NCI-H1092 treated with DMSO at 0.1 percent for 48 hours (cell line): ENCODE measurements at regions not wholly inside any gene's neighbourhood (a gene's known extent, or its start where the extent isn't known, plus 50 kb on each side); places are given as distances from the start of the nearest gene placed in this dataset.
"Not testable (repeated sequence)": the region's sequence is repeated elsewhere in the genome, so short reads cannot be mapped to it uniquely, and the experiment has no call there.

Experiments used
- DNase-seq: peaks from one replicate; lab custom pipeline; 2025; lab: John Stamatoyannopoulos, UW

DNA sequence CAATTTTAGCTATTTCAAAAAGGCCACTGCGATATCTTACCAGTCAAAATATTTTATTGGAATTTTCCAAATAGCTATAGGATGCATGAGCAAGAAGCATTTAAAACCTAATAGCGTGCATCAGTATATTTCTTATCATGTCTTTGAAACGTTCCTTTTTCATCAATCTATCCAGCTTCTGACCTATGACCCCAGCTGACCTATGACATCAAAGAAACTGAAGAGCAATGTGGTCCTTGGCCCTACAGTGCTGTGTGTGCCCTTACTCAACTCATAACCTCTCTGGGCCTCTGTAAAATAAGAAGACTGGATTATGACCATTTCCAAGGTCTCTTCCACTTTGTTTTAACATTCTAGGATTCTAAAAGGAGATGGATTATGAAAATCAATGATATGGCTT, 118.2 kb downstream of the ZNF22 start:
- no peak for DNase-seq

DNA sequence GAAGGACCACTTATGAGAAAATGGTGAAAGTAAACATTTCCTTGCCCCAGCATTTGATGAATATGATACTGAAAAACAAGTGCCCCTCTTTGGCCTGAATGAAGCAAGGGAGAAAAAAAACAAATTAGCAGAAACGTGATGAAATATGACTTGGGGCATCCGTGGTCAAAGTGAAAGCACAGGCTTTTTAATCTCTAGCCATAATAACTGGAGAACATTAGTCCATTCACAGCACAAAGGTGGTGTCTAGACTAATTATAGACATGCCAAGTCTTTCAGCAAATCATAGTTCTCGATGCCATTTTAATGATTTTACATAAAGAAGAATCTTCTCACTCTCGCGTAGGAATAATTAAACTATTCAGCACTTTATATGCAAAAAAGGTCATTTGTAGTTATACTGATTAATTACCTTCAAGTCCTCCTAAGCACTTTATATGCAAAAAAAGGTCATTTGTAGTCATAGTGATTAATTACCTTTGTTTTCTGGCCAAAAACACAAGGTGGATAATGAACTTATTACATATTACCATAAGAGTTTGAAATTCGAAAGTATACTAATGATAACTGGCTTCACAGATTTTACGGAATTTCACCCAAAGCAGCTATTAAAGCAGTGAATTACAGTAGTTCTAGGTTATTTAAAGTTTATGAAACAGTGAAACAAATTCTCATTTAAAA, 121.6 kb downstream of the ZNF22 start:
- not testable (repeated sequence) for DNase-seq

DNA sequence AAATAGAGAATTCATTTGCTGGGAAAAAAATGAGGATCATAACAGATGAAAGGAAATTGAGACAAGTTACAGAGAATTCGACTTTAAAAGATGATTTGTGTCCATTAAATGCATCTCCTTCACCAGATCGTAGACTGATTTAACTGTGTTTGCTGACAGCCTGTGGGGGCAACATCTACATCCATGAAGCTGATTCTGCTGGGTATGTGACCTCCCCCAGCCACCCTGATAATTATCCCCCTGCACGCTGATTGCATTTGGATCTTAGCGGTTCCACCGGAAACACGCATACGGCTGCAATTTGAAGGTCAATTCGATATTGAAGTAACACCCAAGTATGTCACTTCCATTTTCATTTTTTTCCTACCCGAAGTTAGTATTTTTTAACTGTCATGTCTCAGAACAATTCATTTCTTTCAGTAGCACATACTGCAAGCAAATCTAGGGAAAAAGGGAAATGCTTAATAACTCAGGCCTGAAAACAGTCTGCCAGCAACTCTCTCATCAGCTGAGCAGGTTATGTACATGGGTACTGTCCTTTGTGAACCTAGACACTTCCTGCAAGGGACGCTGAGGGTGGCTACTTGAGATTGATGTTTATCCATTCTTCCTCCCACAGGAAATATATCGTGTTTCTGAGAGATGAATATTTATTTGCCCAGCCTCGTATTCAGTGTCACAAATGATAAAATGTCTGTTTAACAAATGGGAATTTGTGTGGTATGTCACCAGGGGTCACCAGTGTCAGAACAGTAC, 134.9 kb downstream of the ZNF22 start:
- DNase-seq = no peak

DNA sequence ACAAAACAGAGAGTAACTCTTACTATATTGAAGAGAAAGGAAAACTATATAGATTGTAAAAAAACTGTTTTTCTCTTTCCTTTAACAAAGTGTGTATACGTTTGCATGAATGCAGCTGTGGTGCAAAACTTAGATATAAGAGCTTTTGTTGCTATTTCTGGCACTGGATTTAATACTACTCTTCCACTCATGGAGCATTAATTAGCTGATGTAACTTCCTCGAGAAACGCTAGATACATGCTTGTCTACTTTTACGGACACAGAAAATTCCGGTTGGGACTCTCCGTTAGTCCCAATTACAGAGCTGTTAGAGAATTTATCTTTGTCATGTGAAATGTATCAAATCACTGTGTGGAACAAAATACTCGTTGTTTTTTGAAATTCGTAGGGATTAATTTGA, 135.5 kb downstream of the ZNF22 start:
- no peak for DNase-seq

DNA sequence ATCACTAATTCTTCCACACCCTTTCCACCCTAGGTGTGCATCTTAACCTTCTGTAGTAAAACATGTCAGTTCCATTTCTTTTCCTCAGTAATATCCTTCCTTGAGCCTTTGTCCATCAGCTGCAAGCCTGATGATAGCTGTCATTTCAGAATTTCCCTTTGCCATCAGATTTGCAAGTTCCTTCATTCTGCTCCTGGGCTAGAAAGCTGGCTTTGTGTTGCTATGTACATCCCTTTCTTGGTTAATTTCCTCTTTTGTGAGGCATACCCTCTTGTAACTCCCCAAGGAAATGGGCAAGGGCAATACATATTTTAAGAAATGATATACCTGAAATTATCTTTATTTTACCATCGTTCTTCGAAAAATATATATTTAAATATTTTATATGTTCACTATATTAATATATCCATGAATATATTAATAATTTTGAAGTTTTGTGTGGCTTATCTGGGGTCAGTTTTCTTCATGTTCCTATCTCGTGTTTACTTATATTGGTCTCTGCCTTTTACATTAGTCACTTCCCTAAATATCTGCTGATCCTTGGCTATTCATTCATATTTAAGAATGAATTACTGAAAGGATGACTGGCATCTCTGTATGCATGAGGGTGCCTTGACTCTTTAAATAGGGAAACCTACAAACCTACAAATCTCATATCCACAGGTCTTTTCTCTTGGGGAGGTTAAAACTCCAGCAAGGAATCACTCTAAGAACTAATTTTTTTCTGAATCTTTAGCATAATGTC, 143.8 kb downstream of the ZNF22 start:
- no peak for DNase-seq

DNA sequence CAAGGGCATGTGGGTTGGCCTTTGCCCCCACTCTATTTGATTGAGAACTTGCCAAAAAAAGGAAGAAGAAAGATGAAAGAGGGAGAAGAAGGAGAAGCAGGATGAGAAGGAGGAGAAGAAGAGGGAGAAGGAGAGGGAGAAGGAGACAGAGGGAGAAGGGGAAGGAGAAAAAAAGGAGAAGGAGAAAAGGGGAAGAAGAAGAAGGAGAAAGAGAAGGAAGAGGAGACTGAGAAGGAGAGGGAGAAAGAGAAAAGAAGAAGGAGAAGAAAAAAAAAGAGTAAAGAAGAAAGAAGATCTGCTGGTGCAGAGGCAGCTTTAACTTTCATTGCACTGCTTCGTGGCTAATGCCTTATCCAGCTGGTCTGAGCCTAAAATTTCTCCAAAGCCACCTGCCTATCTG, 144.4 kb downstream of the ZNF22 start:
- not testable (repeated sequence) for DNase-seq

DNA sequence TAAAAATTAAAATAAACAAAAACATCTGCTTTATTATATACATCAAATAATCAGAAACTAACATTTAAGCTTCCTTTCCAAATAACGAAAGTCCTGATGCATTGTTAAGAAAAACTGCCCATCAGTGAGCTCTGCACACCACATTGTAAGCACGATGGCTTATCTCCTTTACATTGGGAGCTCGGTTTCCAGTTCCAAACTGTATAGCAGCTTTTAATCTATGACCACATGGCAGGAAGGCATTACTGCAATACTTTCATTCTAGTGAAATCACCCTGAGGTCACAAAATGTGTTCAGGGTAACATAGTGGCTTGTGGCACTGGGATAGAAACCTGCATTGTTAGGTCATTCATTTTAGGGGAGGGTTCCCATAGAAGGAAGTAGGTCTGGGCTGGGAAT, 146.3 kb downstream of the ZNF22 start:
- no peak for DNase-seq

DNA sequence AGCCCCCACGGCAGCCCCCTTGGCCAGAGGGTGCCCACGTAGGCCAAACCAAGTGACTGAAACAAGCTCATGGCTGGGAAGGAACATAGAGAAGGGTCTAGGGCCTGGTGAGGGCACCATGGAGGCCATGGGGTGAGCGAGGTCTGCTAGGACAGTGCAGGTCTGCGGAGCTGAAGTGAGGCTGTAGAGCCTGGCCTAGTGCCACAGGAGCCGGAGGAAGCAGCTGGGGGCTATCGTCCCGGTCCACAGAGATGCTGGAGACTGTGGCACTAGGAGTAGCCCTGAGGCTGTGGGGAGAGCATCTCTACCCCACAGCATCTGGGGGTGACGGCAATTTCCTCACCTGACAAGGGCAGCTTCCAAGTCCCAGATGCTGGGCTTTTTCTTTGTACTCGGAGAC, 150.3 kb downstream of the ZNF22 start:
- no peak for DNase-seq

DNA sequence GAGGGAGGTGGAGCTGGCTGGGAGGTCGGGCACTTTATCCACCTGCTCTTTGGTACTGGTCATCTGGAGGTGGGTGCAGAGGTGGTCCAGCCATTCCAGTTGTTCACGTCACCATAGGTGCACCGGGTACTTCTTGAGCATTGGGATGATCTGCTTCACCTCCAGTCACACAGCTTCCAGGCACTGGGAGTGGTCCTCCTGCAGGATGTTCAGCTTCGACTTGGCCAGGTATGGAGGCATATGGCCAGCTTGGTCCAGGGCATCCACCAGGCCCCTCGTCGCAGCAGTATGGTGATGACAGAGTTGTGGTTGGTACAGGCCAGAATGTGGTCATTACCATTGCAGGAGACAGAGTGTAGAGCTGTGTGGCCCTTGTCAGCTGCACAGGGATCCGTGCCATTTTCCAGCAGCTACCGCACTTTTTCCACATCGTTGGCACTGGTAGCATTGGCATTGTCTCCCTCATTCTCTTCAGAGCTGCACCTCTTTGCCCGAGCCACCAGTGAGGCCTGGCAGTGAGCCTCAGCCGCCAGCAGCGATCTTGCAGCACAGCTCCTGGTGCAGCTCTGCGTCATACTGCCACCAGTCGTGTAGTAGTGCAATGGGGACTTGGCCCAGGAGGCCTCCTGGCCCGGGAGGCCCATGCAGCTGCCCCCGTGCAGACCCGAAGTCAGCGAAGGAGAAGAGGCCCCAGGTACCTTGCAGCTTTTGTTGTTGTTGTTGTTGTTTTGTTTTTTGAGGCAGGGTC, 150.9 kb downstream of the ZNF22 start:
- DNase-seq = no peak

DNA sequence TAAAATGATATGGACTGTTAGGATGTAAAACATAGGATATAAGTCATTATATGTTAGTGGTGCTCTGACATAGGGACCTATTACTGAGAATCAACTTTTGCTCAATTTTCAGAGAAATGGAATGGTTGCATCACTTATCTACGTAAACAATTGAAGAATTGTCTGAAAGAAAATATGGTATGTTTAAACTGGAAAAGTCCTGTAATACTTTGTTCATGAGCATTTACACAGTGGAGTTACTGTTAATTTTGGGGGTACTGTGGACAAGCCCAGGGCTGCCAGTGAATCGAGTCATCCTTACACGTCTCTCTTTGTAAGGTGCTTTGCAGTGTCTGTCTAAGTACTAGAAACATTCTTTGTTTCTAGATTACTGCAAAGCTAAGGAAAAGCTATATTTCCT, 152.0 kb downstream of the ZNF22 start:
- no peak for DNase-seq

DNA sequence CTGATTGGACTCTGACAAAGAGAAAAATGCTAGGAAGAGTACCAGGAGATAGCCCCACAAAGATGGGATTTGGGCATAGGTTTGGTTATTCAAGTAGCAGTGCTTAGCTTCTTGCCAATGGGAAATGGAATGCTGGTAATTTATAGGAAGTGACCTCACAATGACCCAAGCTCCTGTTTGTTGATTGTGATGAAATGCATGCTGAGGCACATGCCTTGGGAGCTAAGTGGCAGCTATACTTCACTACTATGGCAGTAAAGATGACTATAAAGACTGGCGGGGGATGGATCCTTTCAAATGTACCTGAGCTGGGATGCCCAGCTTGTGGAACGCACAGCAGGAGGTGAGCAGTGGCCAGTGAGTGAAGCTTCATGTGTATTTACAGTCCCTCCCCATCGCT, 153.8 kb downstream of the ZNF22 start:
- no peak for DNase-seq

DNA sequence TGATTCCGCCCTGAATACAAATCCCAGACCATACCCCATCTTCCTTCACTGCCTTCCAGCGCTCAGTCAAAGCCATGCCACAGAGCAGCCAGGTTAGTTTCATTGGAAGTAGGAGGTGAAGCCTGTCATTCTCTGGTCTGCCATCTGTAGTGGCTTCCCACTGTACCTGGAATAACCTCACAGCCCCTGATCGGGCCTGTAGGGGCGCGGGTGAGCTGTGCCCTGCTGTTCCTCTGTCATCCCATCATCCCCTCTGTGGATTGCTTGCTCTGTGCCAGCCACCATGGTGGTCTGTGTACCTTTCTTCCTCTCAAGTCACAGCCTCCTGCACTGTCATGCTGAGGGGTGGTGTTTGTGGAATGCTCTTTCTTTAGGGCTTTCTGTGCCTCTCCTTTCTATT, 155.1 kb downstream of the ZNF22 start:
- no peak for DNase-seq

DNA sequence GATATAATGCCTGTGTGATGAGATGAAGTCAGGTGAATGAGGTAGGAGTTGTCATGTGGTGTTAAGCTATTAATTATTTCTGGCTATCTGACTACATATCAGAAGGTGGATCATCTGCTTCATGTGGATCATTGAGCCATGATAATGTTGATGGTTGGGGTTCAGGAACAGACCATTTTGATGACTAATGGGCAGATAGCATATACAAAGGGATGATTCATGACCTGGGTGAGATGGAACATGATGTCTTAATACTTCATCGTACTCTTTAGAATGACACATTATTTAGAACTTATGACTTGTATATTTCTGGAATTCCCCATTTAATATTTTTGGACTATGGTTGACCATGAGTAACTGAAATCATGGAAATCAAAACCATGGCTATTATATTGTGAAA, 155.1 kb downstream of the OR13A1 start:
- DNase-seq = no peak

DNA sequence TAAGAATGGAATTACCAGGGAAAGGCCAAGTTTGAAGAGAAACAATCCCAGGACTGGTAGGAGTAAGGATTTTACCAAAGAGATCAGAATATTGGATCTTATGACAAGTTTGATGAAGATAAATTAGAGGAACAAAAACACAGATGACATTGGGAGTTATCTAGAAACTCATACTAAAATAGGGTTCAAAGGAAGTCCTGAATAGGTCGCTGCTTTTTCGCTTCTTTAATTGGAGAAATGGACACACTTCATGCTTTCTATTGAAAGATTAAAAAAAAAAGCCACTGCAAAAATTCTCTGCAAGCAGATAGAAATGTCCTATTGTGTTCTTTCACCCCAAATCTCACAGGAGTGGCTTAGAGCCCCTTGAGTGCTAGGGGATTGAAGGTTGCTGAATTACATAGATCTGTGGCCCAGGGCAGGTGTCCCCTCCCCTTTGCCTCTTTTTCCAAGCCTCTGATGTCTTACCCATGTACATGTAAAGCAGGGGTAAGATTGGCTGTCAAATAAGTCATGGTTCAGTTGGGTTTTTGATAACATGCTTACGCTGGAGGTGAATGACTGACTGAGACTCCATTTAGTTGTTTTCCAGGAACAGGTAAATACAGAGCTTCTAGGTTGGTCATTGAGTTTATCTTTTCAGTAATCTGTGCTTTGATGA, 152.0 kb downstream of the OR13A1 start:
- DNase-seq = no peak

DNA sequence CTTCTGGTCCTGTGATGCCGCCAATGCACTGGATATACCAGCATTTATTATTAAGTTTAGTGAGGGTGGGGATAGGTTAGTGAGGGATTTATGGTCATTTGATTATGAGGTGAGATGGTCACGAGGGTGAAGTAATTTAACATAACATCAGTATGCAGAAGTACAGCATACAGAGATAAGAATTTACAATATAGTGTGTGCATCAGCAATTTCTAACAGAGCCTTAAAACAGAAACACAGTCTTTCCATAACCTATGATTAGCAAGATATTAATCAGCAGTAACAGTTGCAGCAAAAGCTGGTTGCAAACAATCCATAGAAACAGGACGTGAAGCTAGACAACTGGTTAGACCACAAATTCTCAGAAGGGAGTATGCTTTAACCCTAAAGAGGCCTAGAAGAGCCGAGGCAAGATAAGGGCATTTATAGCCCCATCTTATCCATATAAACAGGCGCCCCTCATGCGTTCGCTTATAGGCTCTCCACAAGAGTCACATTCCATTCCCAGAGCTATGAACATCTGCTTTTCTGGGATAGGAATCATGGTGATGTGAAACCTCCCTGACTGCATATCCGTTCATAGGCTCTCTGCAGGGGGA, 139.8 kb downstream of the OR13A1 start:
- not testable (repeated sequence) for DNase-seq

DNA sequence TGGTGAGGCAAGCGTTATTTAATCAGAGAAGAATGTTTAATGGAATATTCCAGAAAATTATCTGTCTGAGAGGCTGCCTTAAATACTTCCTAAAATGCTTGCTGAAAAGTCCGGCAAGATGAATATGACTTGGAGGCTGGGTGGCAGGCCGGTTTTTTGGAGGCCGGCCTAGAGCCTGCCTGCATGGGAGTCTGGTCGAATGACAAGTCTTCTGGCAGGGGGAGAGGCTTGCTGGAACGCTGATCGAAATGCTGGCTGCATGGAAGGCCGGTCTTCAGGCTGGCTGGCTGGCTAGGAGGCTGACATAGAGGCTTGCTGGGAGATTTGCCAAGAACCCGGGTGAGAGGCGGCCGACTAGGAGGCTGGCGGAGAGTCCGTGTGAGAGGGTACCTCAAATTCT, 135.7 kb downstream of the OR13A1 start:
- no peak for DNase-seq

DNA sequence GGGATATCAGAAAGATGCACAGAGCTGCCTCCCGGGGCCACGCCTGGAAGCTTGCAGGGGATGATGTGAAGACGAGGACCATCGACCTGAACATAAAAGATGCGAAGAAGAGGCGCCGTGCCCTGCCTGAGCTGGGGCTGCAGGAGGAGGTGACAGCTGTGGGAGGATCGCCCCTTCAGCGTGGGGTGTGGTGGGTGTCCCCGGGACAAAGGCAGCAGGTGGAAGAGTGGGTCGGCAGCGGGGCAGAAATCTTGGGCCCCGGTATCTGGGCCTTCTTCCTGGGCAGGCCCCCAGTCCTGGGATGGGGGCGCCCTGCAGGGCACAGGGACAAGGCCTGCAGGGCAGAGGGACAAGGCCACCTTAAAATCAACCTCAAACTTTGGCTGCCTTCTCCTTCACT, 134.9 kb downstream of the OR13A1 start:
- no peak for DNase-seq

DNA sequence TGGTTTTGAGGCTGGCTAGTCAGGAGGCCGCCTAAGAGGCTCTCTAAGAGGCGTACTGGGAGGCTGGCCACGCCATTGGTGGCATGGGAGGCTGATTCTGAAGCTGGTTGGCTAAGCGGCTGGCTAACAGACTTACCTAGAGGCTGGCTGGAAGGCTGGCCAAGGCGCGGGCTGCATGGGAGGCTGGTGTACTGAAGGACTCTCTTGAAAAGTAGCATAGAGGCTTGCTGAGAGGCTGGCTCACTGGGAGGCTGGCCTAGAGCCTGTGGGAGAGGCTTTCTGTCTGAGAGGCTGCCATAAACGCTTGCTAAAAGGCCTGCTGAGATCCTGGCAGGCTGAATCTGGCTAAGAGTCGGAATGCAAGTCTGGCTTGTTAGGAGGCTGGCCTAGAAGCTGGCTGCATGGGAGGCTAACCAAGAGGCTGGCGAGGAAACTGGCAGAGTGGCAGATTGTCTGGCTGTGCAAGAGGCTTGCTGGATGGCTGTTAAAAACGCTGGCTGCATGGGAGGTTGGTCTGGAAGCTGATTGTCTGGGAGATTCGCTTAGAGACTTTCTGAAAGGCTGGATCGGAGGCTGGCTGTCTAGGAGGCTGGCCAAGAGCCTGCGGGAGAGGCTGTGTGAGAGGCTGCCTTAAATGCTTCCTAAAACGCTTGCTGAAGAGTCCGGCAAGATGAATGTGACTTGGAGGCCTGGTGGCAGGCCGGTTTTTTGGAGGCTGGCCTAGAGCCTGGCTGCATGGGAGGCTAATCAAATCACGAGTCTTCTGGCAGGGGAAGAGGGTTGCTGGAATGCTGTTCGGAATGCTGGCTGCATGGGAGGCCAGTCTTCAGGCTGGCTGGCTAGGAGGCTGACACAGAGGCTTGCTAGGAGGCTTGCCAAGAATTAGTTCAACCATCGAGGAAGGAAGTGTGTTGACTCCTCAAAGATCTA, 134.2 kb downstream of the OR13A1 start:
- DNase-seq = no peak

DNA sequence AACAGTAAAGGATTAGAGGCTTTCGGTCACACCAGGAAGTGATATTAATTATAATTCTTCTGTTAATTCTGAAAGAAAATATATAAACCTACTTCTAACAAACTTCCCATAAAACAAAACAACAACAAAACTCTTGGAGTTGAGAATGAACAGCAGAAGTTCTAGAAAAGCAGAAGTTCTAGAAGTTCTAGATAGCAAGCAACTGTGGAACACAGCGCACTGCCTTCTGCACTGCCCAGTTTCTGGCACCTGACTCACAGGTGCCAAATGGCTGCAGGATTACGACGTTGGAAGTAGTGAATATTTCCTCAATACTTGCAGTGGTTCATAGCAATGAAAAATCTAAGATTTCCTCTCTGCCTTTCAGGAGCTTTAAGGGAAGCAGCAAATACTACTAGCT, 132.2 kb downstream of the OR13A1 start:
- DNase-seq = no peak

DNA sequence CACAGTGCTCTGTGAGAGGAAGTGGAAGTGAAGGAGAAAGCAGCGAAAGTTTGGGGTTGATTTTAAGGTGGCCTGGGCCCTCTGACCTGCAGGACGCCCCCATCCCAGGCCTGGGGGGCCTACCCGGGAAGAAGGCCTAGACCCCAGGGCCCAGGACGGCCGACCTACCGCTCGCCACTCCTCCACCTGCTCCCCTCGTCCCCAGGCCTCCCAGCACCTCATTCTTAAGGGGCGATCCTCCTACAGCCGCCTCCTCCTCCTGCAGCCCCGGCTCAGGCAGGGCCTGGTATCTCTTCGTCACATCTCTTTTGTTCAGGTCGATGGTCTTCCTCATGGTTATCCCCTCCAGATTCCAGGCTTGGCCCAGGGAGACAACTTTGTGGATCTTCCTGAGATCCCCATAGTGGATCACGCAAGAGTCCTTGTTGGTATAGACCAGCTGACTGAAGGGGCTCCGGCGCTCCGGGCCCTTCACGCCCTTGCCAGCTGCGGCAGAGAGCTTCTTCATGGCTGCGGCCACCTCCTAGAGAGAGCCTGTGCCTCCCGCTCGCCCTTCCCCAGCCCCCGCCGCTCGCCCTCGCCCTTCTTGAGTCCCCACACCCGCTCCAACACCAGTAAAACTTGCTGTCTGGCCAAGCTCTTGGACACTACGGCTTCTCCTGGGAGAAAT, 117.5 kb downstream of the OR13A1 start:
- DNase-seq = no peak
